Hepatocyte (in vitro differentiated cells): ENCODE measurements at regions not wholly inside any gene's neighbourhood (a gene's known extent, or its start where the extent isn't known, plus 50 kb on each side); places are given as distances from the start of the nearest gene placed in this dataset.
"Not testable (repeated sequence)": the region's sequence is repeated elsewhere in the genome, so short reads cannot be mapped to it uniquely, and the experiment has no call there.

ENCODE experiments used
- DNase-seq: peaks from one replicate; pipeline ENCODE4 v3.0.0-alpha.2; 2016; ENCODE audit warnings: low spot score
- H2AFZ ChIP-seq: fragments of 200-600 bp; sonication (generic); 2 replicates; pipeline ENCODE4 v1.6.0; 2016; ENCODE audit warnings: antibody characterized with exemption, mild to moderate bottlenecking
- H3K27ac ChIP-seq: fragments of 200-600 bp; sonication (generic); 2 replicates; pipeline ENCODE4 v1.5.1; 2016; ENCODE audit warnings: mild to moderate bottlenecking
- H3K27me3 ChIP-seq: fragments of 200-600 bp; sonication (generic); 2 replicates; pipeline ENCODE4 v1.6.1; 2016
- H3K36me3 ChIP-seq: fragments of 200-600 bp; sonication (generic); replicated peaks from 2 replicates; pipeline ENCODE4 v1.5.1; 2016; ENCODE audit warnings: low read depth; ENCODE audit not compliant: insufficient read depth
- H3K4me1 ChIP-seq: fragments of 200-600 bp; sonication (generic); 2 replicates; pipeline ENCODE4 v1.5.1; 2016; ENCODE audit warnings: mild to moderate bottlenecking, moderate library complexity; ENCODE audit not compliant: insufficient read depth
- H3K4me2 ChIP-seq: fragments of 200-600 bp; sonication (generic); 2 replicates; pipeline ENCODE4 v1.6.0; 2016
- H3K4me3 ChIP-seq: fragments of 200-600 bp; sonication (generic); 2 replicates; pipeline ENCODE4 v1.5.1; 2016; ENCODE audit warnings: mild to moderate bottlenecking
- H3K79me2 ChIP-seq: fragments of 200-600 bp; sonication (generic); 2 replicates; pipeline ENCODE4 v1.6.0; 2017; ENCODE audit warnings: mild to moderate bottlenecking
- H3K9me2 ChIP-seq: fragments of 200-600 bp; sonication (generic); replicated peaks from 2 replicates; pipeline ENCODE4 v1.6.0; 2017; ENCODE audit warnings: mild to moderate bottlenecking; ENCODE audit not compliant: insufficient read depth
- H3K9me3 ChIP-seq: fragments of 200-600 bp; sonication (generic); 2 replicates; pipeline ENCODE4 v1.5.1; 2016; ENCODE audit warnings: low read depth, mild to moderate bottlenecking
- H4K20me1 ChIP-seq: fragments of 200-600 bp; sonication (generic); 2 replicates; pipeline ENCODE4 v1.6.0; 2016; ENCODE audit warnings: mild to moderate bottlenecking; ENCODE audit not compliant: insufficient read depth, poor library complexity, severe bottlenecking
- EZH2 ChIP-seq: fragments of 200-600 bp; sonication (generic); IDR thresholded peaks from 2 replicates; pipeline ENCODE4 v1.6.1; 2016; ENCODE audit warnings: antibody characterized with exemption, mild to moderate bottlenecking, borderline replicate concordance
- EZH2phosphoT487 ChIP-seq: fragments of 200-600 bp; sonication (generic); IDR thresholded peaks from one replicate; pipeline ENCODE4 v1.6.1; 2018; ENCODE audit warnings: antibody characterized with exemption, mild to moderate bottlenecking, low read depth, moderate library complexity; ENCODE audit not compliant: unreplicated experiment, severe bottlenecking
- WGBS: methylation state at CpG from one replicate; pipeline ENCODE4 v1.1.6; 2016; ENCODE audit warnings: low lambda C conversion rate; ENCODE audit errors: missing lambda C conversion rate; 5-methylcytosine and 5-hydroxymethylcytosine counted together
- TF ChIP-seq, protein P1 (sequence below): fragments of 200-600 bp; sonication (generic); IDR thresholded peaks from 2 replicates; pipeline ENCODE4 v1.5.1; 2016; ENCODE audit warnings: antibody characterized with exemption, mild to moderate bottlenecking; ENCODE audit not compliant: poor library complexity

DNA sequence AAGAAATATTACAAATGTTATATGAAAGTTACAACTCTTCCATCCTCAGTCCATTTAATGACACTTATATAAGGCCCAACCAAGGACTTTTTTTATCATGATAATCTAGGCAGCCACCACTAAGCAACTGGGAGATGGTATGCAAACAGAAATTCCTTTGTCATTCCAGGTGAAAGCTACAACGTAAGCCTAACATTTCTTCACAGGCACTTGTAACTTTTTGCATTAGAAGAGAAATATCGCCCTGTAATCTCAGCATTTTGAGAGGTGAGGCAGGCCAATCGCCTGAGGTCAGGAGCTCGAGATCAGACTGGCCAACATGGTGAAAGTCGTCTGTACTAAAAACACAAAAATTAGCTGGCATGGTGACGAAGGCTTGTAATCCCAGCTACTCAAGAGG lies 581.2 kb upstream of the SLC8A1 start:
- H3K4me1 ChIP-seq: no peaks in the 10 kb centered on the region
- no peak overlapping the region for H3K27ac ChIP-seq
- no peaks in the 10 kb centered on the region for H3K27me3 ChIP-seq
- H3K9me2 ChIP-seq: no peaks in the 10 kb centered on the region
- no peak overlapping the region for H3K4me3 ChIP-seq
- no peaks in the 10 kb centered on the region for H3K36me3 ChIP-seq
- no peak overlapping the region for H3K4me2 ChIP-seq
- 82% methylated on average over 6 of the region's 6 CpGs for WGBS
- H4K20me1 ChIP-seq: no peaks in the 10 kb centered on the region
- H3K79me2 ChIP-seq: no peaks in the 10 kb centered on the region
- H3K9me3 ChIP-seq: no peaks in the 10 kb centered on the region
- no peak overlapping the region for H2AFZ ChIP-seq
- DNase-seq: no peak
- TF ChIP-seq EZH2phosphoT487: no peak
- TF ChIP-seq, protein P1, sequence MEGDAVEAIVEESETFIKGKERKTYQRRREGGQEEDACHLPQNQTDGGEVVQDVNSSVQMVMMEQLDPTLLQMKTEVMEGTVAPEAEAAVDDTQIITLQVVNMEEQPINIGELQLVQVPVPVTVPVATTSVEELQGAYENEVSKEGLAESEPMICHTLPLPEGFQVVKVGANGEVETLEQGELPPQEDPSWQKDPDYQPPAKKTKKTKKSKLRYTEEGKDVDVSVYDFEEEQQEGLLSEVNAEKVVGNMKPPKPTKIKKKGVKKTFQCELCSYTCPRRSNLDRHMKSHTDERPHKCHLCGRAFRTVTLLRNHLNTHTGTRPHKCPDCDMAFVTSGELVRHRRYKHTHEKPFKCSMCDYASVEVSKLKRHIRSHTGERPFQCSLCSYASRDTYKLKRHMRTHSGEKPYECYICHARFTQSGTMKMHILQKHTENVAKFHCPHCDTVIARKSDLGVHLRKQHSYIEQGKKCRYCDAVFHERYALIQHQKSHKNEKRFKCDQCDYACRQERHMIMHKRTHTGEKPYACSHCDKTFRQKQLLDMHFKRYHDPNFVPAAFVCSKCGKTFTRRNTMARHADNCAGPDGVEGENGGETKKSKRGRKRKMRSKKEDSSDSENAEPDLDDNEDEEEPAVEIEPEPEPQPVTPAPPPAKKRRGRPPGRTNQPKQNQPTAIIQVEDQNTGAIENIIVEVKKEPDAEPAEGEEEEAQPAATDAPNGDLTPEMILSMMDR: no peak
- no peak for TF ChIP-seq EZH2

DNA sequence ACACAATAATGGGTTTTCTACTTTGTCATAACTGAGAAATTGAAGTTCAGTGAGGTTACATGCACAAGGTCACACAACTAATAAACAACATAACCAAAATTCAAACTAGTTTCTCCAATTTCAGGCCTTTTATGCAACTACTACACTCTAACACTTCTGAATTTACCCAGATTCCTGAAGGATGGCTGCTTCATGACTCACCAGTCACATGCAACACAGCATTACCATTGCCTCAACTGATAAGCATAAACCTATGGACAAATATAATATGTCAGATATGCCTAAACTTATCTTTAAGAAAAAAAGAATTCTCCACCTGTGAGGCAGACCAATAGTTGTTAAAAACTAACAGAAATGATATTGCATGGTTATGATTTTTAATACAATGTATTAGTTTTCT lies 586.5 kb upstream of the SLC8A1 start:
- Histone ChIP-seq H3K27me3 (no peaks in the 10 kb centered on the region), H3K9me3 (no peaks in the 10 kb centered on the region), H2AFZ (no peak overlapping the region), H3K4me3 (no peak overlapping the region), H3K27ac (peak overlapping the region; percentile 29), H3K79me2 (no peaks in the 10 kb centered on the region), H4K20me1 (no peaks in the 10 kb centered on the region), H3K4me2 (no peak overlapping the region), H3K36me3 (no peaks in the 10 kb centered on the region), H3K9me2 (no peaks in the 10 kb centered on the region), H3K4me1 (peaks cover 6% of the 10 kb centered on the region)
- DNase-seq: peak; percentile 16
- TF ChIP-seq EZH2phosphoT487 (no peak), EZH2 (no peak)
- TF ChIP-seq, protein P1: no peak

DNA sequence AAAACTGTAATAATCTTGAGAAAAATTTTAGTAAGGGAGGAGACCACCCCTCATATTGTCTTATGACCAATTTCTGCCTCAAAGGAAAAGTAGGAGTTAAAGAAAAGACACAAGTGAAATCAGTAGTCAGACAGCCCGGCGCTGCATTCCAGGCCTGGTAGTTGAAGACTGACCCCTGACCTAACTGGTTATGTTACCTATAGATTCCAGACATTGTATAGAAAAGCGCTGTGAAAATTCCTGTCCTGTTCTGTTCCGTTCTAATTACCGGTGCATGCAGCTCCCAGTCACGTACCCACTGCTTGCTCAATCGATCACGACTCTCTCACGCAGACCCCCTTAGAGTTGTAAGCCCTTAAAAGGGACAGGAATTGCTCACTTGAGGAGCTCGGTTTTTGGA lies 587.9 kb upstream of the SLC8A1 start:
- not testable (repeated sequence) for H3K4me1 ChIP-seq, H4K20me1 ChIP-seq, H3K4me2 ChIP-seq, H3K36me3 ChIP-seq, H3K9me3 ChIP-seq, H3K4me3 ChIP-seq, DNase-seq, H2AFZ ChIP-seq, H3K9me2 ChIP-seq, H3K27ac ChIP-seq, H3K27me3 ChIP-seq, H3K79me2 ChIP-seq
- 67% methylated on average over 10 of the region's 10 CpGs for WGBS

- Histone ChIP-seq H3K79me2 (no peaks in the 10 kb centered on the region), H3K4me1 (peaks cover 6% of the 10 kb centered on the region), H3K27ac (no peak overlapping the region), H3K27me3 (no peaks in the 10 kb centered on the region), H4K20me1 (no peaks in the 10 kb centered on the region), H3K9me2 (no peaks in the 10 kb centered on the region), H2AFZ (no peak overlapping the region), H3K4me2 (no peak overlapping the region), H3K9me3 (no peaks in the 10 kb centered on the region), H3K36me3 (no peaks in the 10 kb centered on the region), H3K4me3 (no peak overlapping the region)
- DNase-seq: no peak
- WGBS: 75% methylated on average over 6 of the region's 6 CpGs
- TF ChIP-seq, protein P1: no peak
- no peak for TF ChIP-seq EZH2phosphoT487
- no peak for TF ChIP-seq EZH2
These were observed 589.1 kb upstream of the SLC8A1 start for GRCh38 chr2:41040782-41041520.
